ENCODE measurements at regions not wholly inside any gene's neighbourhood (a gene's known extent, or its start where the extent isn't known, plus 50 kb on each side); places are given as distances from the start of the nearest gene placed in this dataset.

- H3K4me1 ChIP-seq (ENCODE audit: insufficient read depth, low read length, severe bottlenecking) = no peaks in the 10 kb centered on the region
- no peak overlapping the region for H3K4me2 ChIP-seq (ENCODE audit: low read length)
- no peaks in the 10 kb centered on the region for H3K9me3 ChIP-seq (ENCODE audit: low read length)
- no peaks in the 10 kb centered on the region for H3K36me3 ChIP-seq (ENCODE audit: insufficient read depth, low read length)
- H3K27ac ChIP-seq (ENCODE audit: low read depth, low read length, poor library complexity, severe bottlenecking) = no peak overlapping the region
- no peaks in the 10 kb centered on the region for H3K27me3 ChIP-seq (ENCODE audit: insufficient read depth, low read length)
- no peak overlapping the region for H3K9ac ChIP-seq (ENCODE audit: low read length)
- no peak overlapping the region for H3K4me3 ChIP-seq (ENCODE audit: low read depth, low read length, poor library complexity, severe bottlenecking)
- no peaks in the 10 kb centered on the region for H3K79me2 ChIP-seq (ENCODE audit: insufficient read depth, low read length)
- TF ChIP-seq CTCF (IDR thresholded peaks at IDR 0.05; ENCODE audit: low read length) = no peak
- no peaks in the 10 kb centered on the region for H3F3A ChIP-seq (ENCODE audit: insufficient read depth, low read length)
- H4K20me1 ChIP-seq (ENCODE audit: insufficient read depth, low read length) = no peaks in the 10 kb centered on the region
- no peaks in the 10 kb centered on the region for H3K9me2 ChIP-seq (ENCODE audit: low read depth, low read length)
- no peak overlapping the region for H2AFZ ChIP-seq (ENCODE audit: low read length)
These were observed 127.3 kb upstream of the FAT4 start for GRCh38 chr4:125187226-125188176.

- Histone ChIP-seq H3K9me3 (ENCODE audit: low read length) (no peaks in the 10 kb centered on the region), H3K4me3 (ENCODE audit: low read depth, low read length, poor library complexity, severe bottlenecking) (no peak overlapping the region), H3K27me3 (ENCODE audit: insufficient read depth, low read length) (no peaks in the 10 kb centered on the region), H2AFZ (ENCODE audit: low read length) (no peak overlapping the region), H4K20me1 (ENCODE audit: insufficient read depth, low read length) (no peaks in the 10 kb centered on the region), H3K4me2 (ENCODE audit: low read length) (no peak overlapping the region), H3K9ac (ENCODE audit: low read length) (no peak overlapping the region), H3K36me3 (ENCODE audit: insufficient read depth, low read length) (no peaks in the 10 kb centered on the region), H3K4me1 (ENCODE audit: insufficient read depth, low read length, severe bottlenecking) (no peaks in the 10 kb centered on the region), H3K9me2 (ENCODE audit: low read depth, low read length) (no peaks in the 10 kb centered on the region), H3F3A (ENCODE audit: insufficient read depth, low read length) (no peaks in the 10 kb centered on the region), H3K79me2 (ENCODE audit: insufficient read depth, low read length) (no peaks in the 10 kb centered on the region), H3K27ac (ENCODE audit: low read depth, low read length, poor library complexity, severe bottlenecking) (no peak overlapping the region)
- TF ChIP-seq EZH2 (IDR thresholded peaks at IDR 0.05; ENCODE audit: borderline replicate concordance, low read length) (no peak), CTCF (IDR thresholded peaks at IDR 0.05; ENCODE audit: low read length) (no peak)
These were observed 130.6 kb upstream of the FAT4 start for GRCh38 chr4:125184116-125184515.

GRCh38 chr4:125181804-125182203 is 133.0 kb upstream of the FAT4 start:
- no peak overlapping the region for H3K27ac ChIP-seq (ENCODE audit: low read depth, low read length, poor library complexity, severe bottlenecking)
- H3K27me3 ChIP-seq (ENCODE audit: insufficient read depth, low read length) = no peaks in the 10 kb centered on the region
- no peaks in the 10 kb centered on the region for H3F3A ChIP-seq (ENCODE audit: insufficient read depth, low read length)
- no peaks in the 10 kb centered on the region for H3K36me3 ChIP-seq (ENCODE audit: insufficient read depth, low read length)
- no peaks in the 10 kb centered on the region for H3K4me1 ChIP-seq (ENCODE audit: insufficient read depth, low read length, severe bottlenecking)
- H3K9me3 ChIP-seq (ENCODE audit: low read length) = no peaks in the 10 kb centered on the region
- H3K4me3 ChIP-seq (ENCODE audit: low read depth, low read length, poor library complexity, severe bottlenecking) = no peak overlapping the region
- no peak overlapping the region for H3K4me2 ChIP-seq (ENCODE audit: low read length)
- H3K9me2 ChIP-seq (ENCODE audit: low read depth, low read length) = no peaks in the 10 kb centered on the region
- no peak overlapping the region for H2AFZ ChIP-seq (ENCODE audit: low read length)
- H3K79me2 ChIP-seq (ENCODE audit: insufficient read depth, low read length) = no peaks in the 10 kb centered on the region
- no peaks in the 10 kb centered on the region for H4K20me1 ChIP-seq (ENCODE audit: insufficient read depth, low read length)
- TF ChIP-seq CTCF (IDR thresholded peaks at IDR 0.05; ENCODE audit: low read length) (no peak), EZH2 (IDR thresholded peaks at IDR 0.05; ENCODE audit: borderline replicate concordance, low read length) (no peak)
- no peak overlapping the region for H3K9ac ChIP-seq (ENCODE audit: low read length)

All from OCI-LY1 (cell line).